ENCODE measurements at regions not wholly inside any gene's neighbourhood (a gene's known extent, or its start where the extent isn't known, plus 50 kb on each side); places are given as distances from the start of the nearest gene placed in this dataset.

- TF ChIP-seq, protein P1, sequence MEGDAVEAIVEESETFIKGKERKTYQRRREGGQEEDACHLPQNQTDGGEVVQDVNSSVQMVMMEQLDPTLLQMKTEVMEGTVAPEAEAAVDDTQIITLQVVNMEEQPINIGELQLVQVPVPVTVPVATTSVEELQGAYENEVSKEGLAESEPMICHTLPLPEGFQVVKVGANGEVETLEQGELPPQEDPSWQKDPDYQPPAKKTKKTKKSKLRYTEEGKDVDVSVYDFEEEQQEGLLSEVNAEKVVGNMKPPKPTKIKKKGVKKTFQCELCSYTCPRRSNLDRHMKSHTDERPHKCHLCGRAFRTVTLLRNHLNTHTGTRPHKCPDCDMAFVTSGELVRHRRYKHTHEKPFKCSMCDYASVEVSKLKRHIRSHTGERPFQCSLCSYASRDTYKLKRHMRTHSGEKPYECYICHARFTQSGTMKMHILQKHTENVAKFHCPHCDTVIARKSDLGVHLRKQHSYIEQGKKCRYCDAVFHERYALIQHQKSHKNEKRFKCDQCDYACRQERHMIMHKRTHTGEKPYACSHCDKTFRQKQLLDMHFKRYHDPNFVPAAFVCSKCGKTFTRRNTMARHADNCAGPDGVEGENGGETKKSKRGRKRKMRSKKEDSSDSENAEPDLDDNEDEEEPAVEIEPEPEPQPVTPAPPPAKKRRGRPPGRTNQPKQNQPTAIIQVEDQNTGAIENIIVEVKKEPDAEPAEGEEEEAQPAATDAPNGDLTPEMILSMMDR (IDR thresholded peaks at IDR 0.05; ENCODE audit: low read length), result no peak
- TF ChIP-seq EZH2 (IDR thresholded peaks at IDR 0.05; ENCODE audit: borderline replicate concordance, low read length), result no peak
Measured at GRCh38 chr5:106085556-106085955, 1585.2 kb downstream of the EFNA5 start.
